ENCODE measurements at regions not wholly inside any gene's neighbourhood (a gene's known extent, or its start where the extent isn't known, plus 50 kb on each side); places are given as distances from the start of the nearest gene placed in this dataset.
A peak's percentile ranks its signal among the peaks of the same experiment; 100 is the strongest.
"Not testable (repeated sequence)": the region's sequence is repeated elsewhere in the genome, so short reads cannot be mapped to it uniquely, and the experiment has no call there.

DNA sequence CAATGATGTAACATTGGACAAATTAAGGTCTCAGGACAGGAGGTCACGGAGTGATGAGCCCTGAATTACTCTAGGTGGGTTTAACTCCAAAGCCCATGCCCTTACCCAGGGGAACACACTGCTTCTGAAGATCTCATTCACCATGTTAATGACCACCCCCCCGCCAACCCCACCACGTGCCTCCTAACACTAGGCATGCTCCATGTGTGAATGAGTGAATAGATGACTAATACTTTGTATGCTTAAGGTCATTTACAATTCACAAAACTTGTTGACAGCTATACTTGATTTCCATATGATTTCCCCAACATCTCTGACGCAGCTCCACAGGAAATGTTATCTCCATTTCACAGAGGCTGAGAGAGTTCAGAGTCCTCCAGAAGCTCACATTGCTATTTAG, 184.9 kb downstream of the ZNF92 start (continued):
- TF ChIP-seq SMAD4 (CRISPR knock-in tag; conservative IDR thresholded peaks at IDR 0.05) = peak; percentile 83
- TF ChIP-seq HDAC1 (IDR thresholded peaks at IDR 0.05) = peak in 1 of 2 experiments; percentile 78; a peak in 2 of 4 replicates
- TF ChIP-seq ASH1L (IDR thresholded peaks at IDR 0.05; ENCODE audit: borderline replicate concordance, low read depth, partially characterized antibody) = peak; percentile 76
- peak; percentile 63; the same call in 1 of the 2 replicates for TF ChIP-seq THRB (CRISPR knock-in tag; conservative IDR thresholded peaks at IDR 0.05)
- TF ChIP-seq NBN (IDR thresholded peaks at IDR 0.05; ENCODE audit: low read depth) = peak; percentile 66; the same call in 1 of the 2 replicates
- TF ChIP-seq CXXC5 (CRISPR knock-in tag; IDR thresholded peaks at IDR 0.05) = peak; percentile 67
- 0 out of 2 replicates have a peak, but pooled peaks have one; percentile 61 for TF ChIP-seq HMGXB4 (CRISPR knock-in tag; IDR thresholded peaks at IDR 0.05)
- peak; percentile 34; the same call in 1 of the 2 replicates for TF ChIP-seq FOXM1 (IDR thresholded peaks at IDR 0.05; ENCODE audit: low read depth)
- TF ChIP-seq FOXM1 (CRISPR knock-in tag; IDR thresholded peaks at IDR 0.05; ENCODE audit: low read depth); MYNN (CRISPR knock-in tag; IDR thresholded peaks at IDR 0.05): not testable (repeated sequence)
- 0 out of 2 replicates have a peak, but pooled peaks have one; percentile 34 for TF ChIP-seq MYNN (IDR thresholded peaks at IDR 0.05)
- 0 out of 2 replicates have a peak, but pooled peaks have one; percentile 64 for TF ChIP-seq MIER1 (IDR thresholded peaks at IDR 0.05; ENCODE audit: low read depth)
- peak; percentile 93; the same call in 1 of the 2 replicates for TF ChIP-seq FOXP1 (CRISPR knock-in tag; IDR thresholded peaks at IDR 0.05)
- TF ChIP-seq JUND (IDR thresholded peaks at IDR 0.05; ENCODE audit: borderline replicate concordance, low read depth, low read length) = peak; percentile 81
- peak; percentile 57; the same call in 1 of the 3 replicates for TF ChIP-seq JUND (tag; IDR thresholded peaks at IDR 0.05; ENCODE audit: borderline replicate concordance, low read depth, low read length)
- TF ChIP-seq, protein P1, sequence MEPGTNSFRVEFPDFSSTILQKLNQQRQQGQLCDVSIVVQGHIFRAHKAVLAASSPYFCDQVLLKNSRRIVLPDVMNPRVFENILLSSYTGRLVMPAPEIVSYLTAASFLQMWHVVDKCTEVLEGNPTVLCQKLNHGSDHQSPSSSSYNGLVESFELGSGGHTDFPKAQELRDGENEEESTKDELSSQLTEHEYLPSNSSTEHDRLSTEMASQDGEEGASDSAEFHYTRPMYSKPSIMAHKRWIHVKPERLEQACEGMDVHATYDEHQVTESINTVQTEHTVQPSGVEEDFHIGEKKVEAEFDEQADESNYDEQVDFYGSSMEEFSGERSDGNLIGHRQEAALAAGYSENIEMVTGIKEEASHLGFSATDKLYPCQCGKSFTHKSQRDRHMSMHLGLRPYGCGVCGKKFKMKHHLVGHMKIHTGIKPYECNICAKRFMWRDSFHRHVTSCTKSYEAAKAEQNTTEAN (CRISPR knock-in tag; IDR thresholded peaks at IDR 0.05) = 0 out of 2 replicates have a peak, but pooled peaks have one; percentile 35
- TF ChIP-seq ZBTB2 (IDR thresholded peaks at IDR 0.05) = peak; percentile 70; the same call in 1 of the 2 replicates
- TF ChIP-seq ZNF592 (IDR thresholded peaks at IDR 0.05) = peak; percentile 97

Data from K562 (cell line).